ENCODE measurements at regions not wholly inside any gene's neighbourhood (a gene's known extent, or its start where the extent isn't known, plus 50 kb on each side); places are given as distances from the start of the nearest gene placed in this dataset.

- TF ChIP-seq, protein P1, sequence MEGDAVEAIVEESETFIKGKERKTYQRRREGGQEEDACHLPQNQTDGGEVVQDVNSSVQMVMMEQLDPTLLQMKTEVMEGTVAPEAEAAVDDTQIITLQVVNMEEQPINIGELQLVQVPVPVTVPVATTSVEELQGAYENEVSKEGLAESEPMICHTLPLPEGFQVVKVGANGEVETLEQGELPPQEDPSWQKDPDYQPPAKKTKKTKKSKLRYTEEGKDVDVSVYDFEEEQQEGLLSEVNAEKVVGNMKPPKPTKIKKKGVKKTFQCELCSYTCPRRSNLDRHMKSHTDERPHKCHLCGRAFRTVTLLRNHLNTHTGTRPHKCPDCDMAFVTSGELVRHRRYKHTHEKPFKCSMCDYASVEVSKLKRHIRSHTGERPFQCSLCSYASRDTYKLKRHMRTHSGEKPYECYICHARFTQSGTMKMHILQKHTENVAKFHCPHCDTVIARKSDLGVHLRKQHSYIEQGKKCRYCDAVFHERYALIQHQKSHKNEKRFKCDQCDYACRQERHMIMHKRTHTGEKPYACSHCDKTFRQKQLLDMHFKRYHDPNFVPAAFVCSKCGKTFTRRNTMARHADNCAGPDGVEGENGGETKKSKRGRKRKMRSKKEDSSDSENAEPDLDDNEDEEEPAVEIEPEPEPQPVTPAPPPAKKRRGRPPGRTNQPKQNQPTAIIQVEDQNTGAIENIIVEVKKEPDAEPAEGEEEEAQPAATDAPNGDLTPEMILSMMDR (IDR thresholded peaks at IDR 0.05) = no peak
- TF ChIP-seq POLR2AphosphoS5 (IDR thresholded peaks at IDR 0.05) = no peak
- no peak for TF ChIP-seq EP300 (IDR thresholded peaks at IDR 0.05)
- no peak for TF ChIP-seq POLR2A (IDR thresholded peaks at IDR 0.05)
Observed at GRCh38 chr2:13876491-13877037, 756.0 kb upstream of the LRATD1 start.

Data from suprapubic skin (tissue), 4 donors.